ENCODE measurements at regions not wholly inside any gene's neighbourhood (a gene's known extent, or its start where the extent isn't known, plus 50 kb on each side); places are given as distances from the start of the nearest gene placed in this dataset.
A peak's percentile ranks its signal among the peaks of the same experiment; 100 is the strongest.
"Not testable (repeated sequence)": the region's sequence is repeated elsewhere in the genome, so short reads cannot be mapped to it uniquely, and the experiment has no call there.

DNA sequence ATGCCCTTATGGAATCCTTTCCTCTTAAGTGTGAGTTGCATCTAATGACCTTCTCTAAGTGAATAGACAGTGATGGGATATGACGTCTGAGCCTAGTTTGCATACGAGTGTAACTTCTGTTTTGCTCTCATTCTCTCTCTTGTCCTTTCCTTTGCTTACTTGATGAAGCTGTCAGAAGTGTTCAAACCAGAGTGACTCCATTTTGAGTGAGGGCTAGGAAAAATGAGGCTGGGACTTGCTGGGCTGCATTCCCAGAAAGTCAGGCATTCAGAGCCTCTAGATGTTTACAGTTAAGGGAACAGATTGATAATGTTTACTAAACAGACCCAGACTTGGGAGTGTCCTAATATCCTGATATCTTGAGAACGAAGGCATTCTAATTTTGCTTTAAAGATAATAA is 311.2 kb upstream of the SOX4 start:
- DNase-seq: not testable (repeated sequence)

- DNase-seq: no peak
Measured at GRCh38 chr6:21284166-21284565, 309.4 kb upstream of the SOX4 start.

DNA sequence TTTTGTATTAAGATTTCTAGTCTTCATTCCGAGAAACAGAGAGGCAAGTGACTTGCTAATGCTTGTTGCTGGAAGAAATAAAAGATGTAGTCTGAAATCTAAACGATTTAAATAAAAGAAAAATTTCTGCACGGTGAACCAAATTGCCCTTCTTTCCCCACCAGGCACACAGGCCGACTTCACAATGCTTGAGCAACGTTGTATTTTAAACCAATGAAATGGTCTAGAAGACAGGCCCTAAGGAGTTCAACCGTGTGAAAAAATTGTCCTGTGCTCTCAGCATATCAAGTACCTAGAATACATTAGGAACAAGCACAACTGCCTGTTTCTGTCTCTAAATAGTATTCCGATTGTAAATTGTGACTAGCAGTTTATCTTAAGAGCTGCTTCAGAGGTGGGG is 308.8 kb upstream of the SOX4 start:
- no peak for DNase-seq

GRCh38 chr6:21294144-21294543 is 299.4 kb upstream of the SOX4 start:
- DNase-seq: no peak

DNA sequence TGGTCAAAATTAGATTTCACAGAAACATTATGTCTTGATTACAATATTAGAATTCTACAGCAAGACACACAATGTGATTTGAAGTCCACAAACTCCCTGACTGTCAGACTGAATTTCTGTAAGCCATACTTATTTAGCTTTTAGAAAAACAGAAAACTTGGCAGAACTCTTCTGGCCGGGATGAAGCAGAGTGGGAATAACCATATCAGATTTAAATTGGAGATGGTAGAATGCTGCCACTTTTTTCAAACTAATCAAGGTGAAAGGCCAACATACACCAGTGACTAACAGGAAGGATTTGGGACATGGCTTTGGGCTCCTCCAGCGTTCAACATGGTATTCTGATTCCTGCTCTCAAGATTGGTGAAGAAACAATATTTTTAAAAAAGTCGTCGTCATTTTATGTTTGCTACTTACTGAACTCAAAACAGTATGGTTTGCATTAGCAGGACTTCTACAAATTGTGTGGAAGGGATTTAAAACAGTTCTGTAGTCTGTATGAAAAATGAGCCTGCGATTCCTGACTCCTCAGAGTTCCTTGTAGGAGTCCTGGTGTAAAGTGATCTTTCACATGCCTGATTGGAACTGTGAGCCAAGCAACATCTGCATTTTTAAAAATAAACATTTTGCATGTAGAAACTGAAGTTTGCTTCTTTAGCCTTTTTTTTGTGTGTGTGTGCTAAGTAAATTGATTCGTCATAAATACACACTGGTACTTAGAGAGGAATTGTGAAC is 297.9 kb upstream of the SOX4 start:
- DNase-seq: no peak

- DNase-seq: no peak
Measured at GRCh38 chr6:21297665-21298064, 295.9 kb upstream of the SOX4 start.

DNA sequence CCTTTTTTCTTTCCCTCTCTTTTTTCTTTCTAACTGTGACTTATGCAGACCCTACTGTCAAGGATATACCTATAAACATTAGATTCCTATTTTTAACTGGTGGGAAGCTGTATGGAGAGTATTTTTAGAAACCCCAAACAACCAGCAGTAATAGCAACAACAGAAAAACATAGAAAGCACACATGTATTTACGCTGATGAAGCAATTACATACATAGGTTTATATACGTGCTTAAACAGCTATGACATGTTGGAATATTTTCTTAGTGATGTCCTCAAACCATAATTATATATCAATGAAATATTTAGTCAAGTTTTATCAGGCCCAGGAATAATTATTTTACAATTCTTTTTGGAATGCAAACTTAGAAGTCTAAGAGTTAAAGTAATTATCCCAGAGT is 294.3 kb upstream of the SOX4 start:
- no peak for DNase-seq

- DNase-seq: no peak
Measured at GRCh38 chr6:21300439-21300838, 293.1 kb upstream of the SOX4 start.

DNA sequence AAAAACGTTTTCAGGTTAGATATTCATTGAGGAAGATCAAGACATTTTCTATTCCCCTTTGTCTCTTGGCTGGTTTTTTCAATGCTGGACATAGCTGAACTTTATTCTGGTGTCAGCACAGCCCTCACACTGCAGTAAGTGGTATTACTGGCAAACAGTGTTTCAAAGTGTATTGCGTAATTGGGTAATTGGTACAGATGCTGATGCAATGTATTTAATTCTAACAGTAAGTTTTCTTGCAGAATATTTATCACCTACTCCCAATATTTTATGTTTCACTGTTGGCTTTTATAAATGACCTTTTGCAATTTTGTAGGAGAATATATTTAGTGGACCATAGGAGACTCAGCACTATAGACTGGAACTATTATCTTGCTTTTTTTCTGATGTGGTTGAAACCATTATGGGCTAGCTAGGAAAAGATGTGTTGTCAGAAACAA is 287.6 kb upstream of the SOX4 start:
- DNase-seq: peak; percentile 32 to 54 (median 49)

- no peak for DNase-seq
Measured at GRCh38 chr6:21306546-21306945, 287.0 kb upstream of the SOX4 start.

DNA sequence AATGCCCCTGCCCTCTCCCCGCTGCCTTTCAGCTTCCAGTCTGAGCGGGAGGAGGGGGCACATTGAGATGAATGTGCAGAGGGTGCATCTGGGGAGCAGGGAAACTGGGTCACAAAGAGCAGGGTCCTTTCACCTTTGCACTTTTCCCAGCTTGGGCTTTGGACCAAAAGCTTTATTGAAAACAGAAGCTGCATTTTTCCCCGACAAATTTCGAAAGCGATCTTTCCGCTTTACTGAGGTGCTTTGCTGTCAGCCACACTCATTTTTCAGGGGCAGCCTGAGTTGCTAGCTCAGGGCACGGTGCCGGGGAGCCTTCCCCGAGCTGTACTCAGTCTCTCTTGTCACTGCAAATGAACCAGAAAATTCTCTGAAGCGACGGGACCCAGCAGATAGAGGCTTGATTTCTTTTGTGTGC is 283.7 kb upstream of the SOX4 start:
- DNase-seq: no peak

GRCh38 chr6:21310568-21311140 is 282.9 kb upstream of the SOX4 start:
- no peak for DNase-seq

- DNase-seq: no peak
Measured at GRCh38 chr6:21312118-21312517, 281.4 kb upstream of the SOX4 start.

- no peak for DNase-seq
Measured at GRCh38 chr6:21317642-21318041, 275.9 kb upstream of the SOX4 start.

DNA sequence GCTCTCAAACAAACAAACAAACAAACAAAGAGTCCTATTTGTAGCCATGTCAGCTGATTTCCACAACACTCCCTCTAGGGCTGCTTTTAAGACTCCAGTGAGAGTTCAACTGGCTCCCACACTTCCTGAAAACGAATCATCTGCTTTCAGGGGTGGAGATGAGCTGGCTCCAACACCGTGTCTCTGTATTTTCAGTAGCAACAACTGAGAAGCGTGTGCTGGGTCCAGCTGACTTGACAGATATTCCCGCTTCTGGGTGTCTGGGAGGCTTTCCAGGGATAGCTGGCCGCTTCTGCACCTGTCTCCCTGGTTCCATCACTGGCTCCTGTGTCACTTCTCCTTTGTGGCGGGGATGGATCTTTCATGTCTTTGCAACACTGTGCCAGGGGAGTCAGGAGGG is 272.5 kb upstream of the SOX4 start:
- DNase-seq: peak in 2 of 3 donors; percentile 10 to 16

DNA sequence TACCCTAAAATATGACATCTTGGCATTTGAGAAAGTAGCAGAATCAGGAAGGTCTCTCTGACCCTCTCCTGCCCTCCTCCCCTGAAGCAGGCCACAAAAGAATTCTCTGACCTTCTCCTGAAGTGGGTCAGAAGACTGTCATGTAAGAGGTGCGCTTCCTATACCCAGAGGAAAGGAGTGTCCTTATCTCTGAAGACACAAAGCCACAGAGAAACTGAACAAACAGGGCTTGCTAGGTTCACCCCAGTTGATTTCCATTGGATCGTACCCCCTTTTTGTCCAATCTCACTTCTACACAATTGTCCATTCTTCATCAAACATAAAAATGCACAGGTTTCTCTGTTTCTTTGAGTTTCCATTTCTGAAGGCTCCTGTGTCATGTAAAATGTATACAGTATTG is 272.0 kb upstream of the SOX4 start:
- DNase-seq: no peak

DNA sequence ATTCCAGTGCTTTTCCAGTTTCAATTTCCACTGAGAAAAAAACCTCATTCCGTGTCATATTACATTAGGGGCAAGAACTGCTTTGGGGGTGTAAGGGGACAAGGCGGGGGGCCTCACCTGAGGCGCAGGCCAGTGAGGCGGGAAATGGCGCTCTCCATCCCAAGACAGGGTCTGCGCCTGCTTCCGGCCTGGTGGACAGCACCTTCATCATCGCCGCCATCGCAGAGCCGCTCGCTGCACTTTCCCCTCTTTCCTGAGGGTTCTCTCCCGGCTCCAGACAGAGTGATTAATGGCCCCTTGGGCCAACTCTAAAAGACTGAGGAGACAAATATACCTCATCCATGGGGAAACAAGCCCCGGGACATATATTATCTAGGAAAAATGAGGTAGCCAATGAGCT is 270.0 kb upstream of the SOX4 start:
- DNase-seq: no peak

DNA sequence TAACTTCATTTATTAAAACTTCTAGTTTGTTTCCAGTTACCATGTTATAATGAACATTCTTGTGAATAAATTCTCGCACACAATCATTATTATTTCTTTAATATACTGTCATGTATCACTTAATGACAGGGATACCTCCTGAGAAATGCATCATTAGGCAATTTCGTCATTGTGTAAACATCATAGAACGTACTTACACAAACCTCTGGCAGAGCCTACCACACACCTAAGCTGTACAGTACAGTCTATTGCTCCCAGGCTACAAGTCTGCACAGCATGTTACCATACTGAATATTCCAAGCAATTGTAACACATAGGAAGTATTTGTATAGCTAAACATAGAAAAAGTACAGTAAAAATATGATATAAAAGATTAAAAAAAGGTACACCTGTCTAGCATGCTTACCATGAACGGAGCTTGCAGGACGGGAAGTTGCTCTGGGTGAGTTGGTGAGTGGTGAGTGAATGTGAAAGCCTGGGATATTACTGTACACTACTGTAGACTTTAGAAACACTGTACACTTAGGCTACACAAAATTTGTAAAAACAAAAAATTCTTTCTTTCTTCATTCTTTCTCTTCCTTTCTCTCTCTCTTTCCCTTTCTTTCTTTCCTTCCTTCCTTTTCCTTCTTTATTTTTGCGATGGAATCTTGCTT is 268.2 kb upstream of the SOX4 start:
- DNase-seq: no peak

GRCh38 chr6:21327326-21328112 is 266.0 kb upstream of the SOX4 start:
- DNase-seq: no peak

DNA sequence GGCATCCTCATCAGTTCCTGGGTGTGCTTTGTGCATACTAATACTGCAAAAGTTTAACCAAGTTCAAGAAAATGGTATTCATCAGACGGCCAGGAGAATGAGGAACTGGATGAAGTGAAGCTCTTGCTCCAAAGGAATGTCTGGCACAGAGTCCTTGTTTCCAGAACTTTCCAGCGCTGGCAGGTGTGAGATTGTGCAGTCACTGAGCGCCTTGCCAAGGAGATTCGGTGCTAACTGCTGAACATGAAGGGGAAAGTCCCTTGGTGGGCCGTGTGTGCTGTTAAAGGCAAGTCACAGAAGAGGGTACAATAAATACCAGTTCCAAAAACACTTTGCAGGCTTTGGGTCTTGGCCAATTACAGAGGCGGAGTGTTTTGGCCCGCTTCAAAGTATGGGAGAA is 262.3 kb upstream of the SOX4 start:
- no peak for DNase-seq

GRCh38 chr6:21332077-21332476 is 261.5 kb upstream of the SOX4 start:
- DNase-seq: no peak

DNA sequence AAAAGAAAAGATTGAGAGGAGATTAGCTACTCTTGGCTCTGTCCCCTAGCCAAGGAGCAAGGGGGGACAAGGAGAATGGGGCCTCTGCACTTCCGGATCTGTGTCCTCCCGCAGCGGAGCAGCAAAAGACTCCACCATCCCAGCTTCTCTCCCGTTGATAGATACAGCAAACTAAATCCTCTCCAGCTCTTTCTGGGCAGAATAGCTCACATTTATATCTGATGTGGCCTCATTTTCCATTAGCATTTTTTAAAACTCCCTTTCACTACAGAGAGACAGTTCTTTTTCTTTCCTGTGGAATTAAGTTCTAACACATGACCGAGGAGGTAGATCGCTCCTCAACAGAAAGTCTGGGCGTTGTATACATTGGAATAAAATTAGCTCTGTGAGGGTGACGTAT is 260.9 kb upstream of the SOX4 start:
- no peak for DNase-seq

GRCh38 chr6:21333715-21334114 is 259.8 kb upstream of the SOX4 start:
- no peak for DNase-seq

GRCh38 chr6:21334651-21335050 is 258.9 kb upstream of the SOX4 start:
- no peak for DNase-seq

Measured in suppressor macrophage treated with lipopolysaccharide for 1 hour (primary cell).